HEK293T (cell line): ENCODE measurements at regions not wholly inside any gene's neighbourhood (a gene's known extent, or its start where the extent isn't known, plus 50 kb on each side); places are given as distances from the start of the nearest gene placed in this dataset.

ENCODE experiments used
- CTCF ChIA-PET: fragments of 350-600 bp; formaldehyde crosslinking; extraction: SDS; loops from one replicate; lab custom pipeline; 2021; ENCODE audit warnings: antibody characterized with exemption, inconsistent platforms; lab: Yijun Ruan, JAX
- POLR2A ChIA-PET: fragments of 350-600 bp; formaldehyde crosslinking; extraction: SDS; loops from one replicate; lab custom pipeline; 2020; ENCODE audit warnings: antibody characterized with exemption, inconsistent platforms; lab: Yijun Ruan, JAX
- DNase-seq: peaks from one replicate; pipeline ENCODE4 v3.0.0; 2012; ENCODE audit warnings: mixed read lengths; ENCODE audit errors: extremely low spot score
- ARNT ChIP-seq: fragments of 450-650 bp; IDR thresholded peaks from 2 replicates; pipeline ENCODE4 v1.6.1; 2017; ENCODE audit warnings: mild to moderate bottlenecking
- BHLHE40 ChIP-seq: fragments of 450-650 bp; IDR thresholded peaks from 2 replicates; pipeline ENCODE4 v1.6.1; 2016; ENCODE audit warnings: mild to moderate bottlenecking, moderate library complexity, borderline replicate concordance
- CTBP1 ChIP-seq: fragments of 450-650 bp; IDR thresholded peaks from 2 replicates; pipeline ENCODE4 v1.6.1; 2016; ENCODE audit warnings: borderline replicate concordance
- ELF4 ChIP-seq: fragments of 450-650 bp; IDR thresholded peaks from 2 replicates; pipeline ENCODE4 v1.6.1; 2017; ENCODE audit warnings: antibody characterized with exemption
- FOXA1 ChIP-seq: fragments of 450-650 bp; IDR thresholded peaks from 2 replicates; pipeline ENCODE4 v1.6.1; 2016; ENCODE audit warnings: mild to moderate bottlenecking
- FOXK2 ChIP-seq: fragments of 450-650 bp; IDR thresholded peaks from 2 replicates; pipeline ENCODE4 v1.6.1; 2016; ENCODE audit warnings: mild to moderate bottlenecking
- FOXM1 ChIP-seq: fragments of 450-650 bp; IDR thresholded peaks from 2 replicates; pipeline ENCODE4 v1.6.1; 2017; ENCODE audit warnings: mild to moderate bottlenecking, borderline replicate concordance
- HDGF ChIP-seq: fragments of 450-650 bp; IDR thresholded peaks from 2 replicates; pipeline ENCODE4 v1.6.1; 2017; ENCODE audit warnings: antibody characterized with exemption, borderline replicate concordance
- L3MBTL2 ChIP-seq: fragments of 450-650 bp; conservative IDR thresholded peaks from 2 replicates; pipeline ENCODE4 v1.6.1; 2016; ENCODE audit warnings: mild to moderate bottlenecking
- LEF1 ChIP-seq: fragments of 450-650 bp; IDR thresholded peaks from 2 replicates; pipeline ENCODE4 v1.6.1; 2017; ENCODE audit warnings: mild to moderate bottlenecking, borderline replicate concordance
- NFRKB ChIP-seq: fragments of 450-650 bp; IDR thresholded peaks from 2 replicates; pipeline ENCODE4 v1.6.1; 2016; ENCODE audit warnings: mild to moderate bottlenecking, moderate library complexity
- SP1 ChIP-seq: fragments of 450-650 bp; IDR thresholded peaks from 2 replicates; pipeline ENCODE4 v1.6.1; 2017
- SUZ12 ChIP-seq: fragments of 450-650 bp; IDR thresholded peaks from 2 replicates; pipeline ENCODE4 v1.6.1; 2016; ENCODE audit warnings: mild to moderate bottlenecking
- TARDBP ChIP-seq: fragments of 450-650 bp; IDR thresholded peaks from 2 replicates; pipeline ENCODE4 v1.6.1; 2016
- ZNF384 ChIP-seq: fragments of 450-650 bp; IDR thresholded peaks from 2 replicates; pipeline ENCODE4 v1.6.1; 2016
- TF ChIP-seq, protein P1 (sequence below): fragments of 450-650 bp; IDR thresholded peaks from 2 replicates; pipeline ENCODE4 v1.6.1; 2016

DNA sequence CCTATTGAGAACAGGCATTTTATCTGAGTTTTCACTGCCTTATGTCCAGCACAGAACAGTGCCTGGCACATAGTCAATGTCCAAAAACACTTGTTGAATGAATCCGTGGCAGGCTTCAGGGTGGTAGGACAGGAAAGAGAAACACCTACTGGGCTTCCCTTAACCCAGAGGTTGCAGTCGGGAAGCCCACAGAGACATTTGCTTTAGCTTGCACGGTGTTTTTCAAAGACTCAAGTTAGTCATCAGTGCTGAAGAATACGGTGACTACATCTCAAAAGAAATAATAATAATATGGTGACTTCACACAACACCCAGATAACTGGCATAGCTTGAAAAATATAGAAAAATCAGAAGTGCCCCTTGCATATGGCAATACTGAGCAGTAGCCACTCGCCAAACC, 160.4 kb downstream of the CD83 start:
- no peak for DNase-seq
- ChIA-PET POLR2A (no interaction called here), CTCF (no interaction called here)
- no peak for TF ChIP-seq HDGF
- no peak for TF ChIP-seq L3MBTL2
- TF ChIP-seq FOXM1: no peak
- no peak for TF ChIP-seq LEF1
- TF ChIP-seq ZNF384: no peak
- TF ChIP-seq ARNT: no peak
- TF ChIP-seq FOXK2: no peak
- no peak for TF ChIP-seq FOXA1
- TF ChIP-seq, protein P1, sequence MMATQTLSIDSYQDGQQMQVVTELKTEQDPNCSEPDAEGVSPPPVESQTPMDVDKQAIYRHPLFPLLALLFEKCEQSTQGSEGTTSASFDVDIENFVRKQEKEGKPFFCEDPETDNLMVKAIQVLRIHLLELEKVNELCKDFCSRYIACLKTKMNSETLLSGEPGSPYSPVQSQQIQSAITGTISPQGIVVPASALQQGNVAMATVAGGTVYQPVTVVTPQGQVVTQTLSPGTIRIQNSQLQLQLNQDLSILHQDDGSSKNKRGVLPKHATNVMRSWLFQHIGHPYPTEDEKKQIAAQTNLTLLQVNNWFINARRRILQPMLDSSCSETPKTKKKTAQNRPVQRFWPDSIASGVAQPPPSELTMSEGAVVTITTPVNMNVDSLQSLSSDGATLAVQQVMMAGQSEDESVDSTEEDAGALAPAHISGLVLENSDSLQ: no peak
- TF ChIP-seq CTBP1: no peak
- TF ChIP-seq NFRKB: no peak
- no peak for TF ChIP-seq BHLHE40
- TF ChIP-seq SP1: no peak
- no peak for TF ChIP-seq SUZ12
- TF ChIP-seq TARDBP: no peak
- no peak for TF ChIP-seq ELF4

DNA sequence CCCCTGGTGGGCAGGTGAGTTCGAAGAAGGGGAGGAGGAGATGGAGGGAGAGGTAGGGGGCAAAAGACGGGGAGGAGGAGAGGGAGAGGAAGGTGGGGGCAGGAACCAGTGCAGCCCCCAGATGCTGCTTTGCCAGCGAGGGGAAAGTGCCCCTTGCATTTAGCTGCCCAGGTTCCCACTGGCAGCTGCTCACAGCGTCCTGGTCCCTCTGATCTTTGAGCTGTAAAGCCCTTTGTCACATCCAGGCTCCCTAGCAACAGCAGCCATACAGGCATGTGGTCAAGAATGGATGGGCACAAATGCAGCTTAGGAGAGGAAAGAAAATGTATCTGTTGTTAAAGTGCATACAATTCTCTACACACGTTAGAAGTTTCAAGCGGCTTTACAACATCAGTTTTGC, 160.9 kb downstream of the CD83 start:
- CTCF ChIA-PET: no interaction called here
- POLR2A ChIA-PET: no interaction called here
- TF ChIP-seq CTBP1: no peak
- TF ChIP-seq ELF4: no peak
- TF ChIP-seq ARNT: no peak
- no peak for TF ChIP-seq NFRKB
- TF ChIP-seq, protein P1: no peak
- no peak for TF ChIP-seq TARDBP
- TF ChIP-seq BHLHE40: no peak
- no peak for TF ChIP-seq HDGF
- no peak for TF ChIP-seq ZNF384
- TF ChIP-seq LEF1: no peak
- TF ChIP-seq FOXM1: no peak
- TF ChIP-seq SP1: no peak
- TF ChIP-seq FOXA1: no peak
- TF ChIP-seq L3MBTL2: no peak
- no peak for TF ChIP-seq FOXK2
- TF ChIP-seq SUZ12: no peak
- no peak for DNase-seq

DNA sequence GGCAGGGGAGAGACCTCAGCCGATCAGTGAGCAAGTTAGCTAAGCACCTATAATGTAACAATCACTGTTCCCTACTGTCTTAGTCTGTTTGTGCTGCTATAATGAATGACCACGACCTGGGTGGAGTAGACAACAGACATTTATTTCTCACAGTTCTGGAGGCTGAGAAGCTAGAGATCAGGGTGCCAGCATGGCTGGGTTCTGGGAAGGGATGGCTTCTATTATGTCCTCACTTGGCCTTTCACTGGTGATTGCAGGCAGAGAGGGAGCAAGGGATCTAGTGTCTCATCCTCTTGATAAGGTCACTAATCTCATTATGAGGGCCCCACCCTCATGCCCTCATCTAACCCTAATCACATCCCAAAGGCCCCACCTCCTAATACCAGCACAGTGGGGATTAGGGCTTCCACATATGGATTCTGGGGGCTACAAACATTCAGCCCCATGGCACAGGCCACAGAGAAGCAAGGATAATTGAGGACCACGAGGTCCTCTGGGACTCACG, 162.5 kb downstream of the CD83 start:
- no peak for DNase-seq
- ChIA-PET CTCF (interaction anchor here (0.5 kb wide), 1 partner anchor 147 kb away, joined by 3 read pairs; no protein-coding TSS in a partner anchor), POLR2A (no interaction called here)
- TF ChIP-seq FOXK2 (no peak), SUZ12 (no peak), LEF1 (no peak), ARNT (no peak), BHLHE40 (no peak), FOXA1 (no peak), ELF4 (no peak), HDGF (no peak)
- TF ChIP-seq, protein P1: no peak

DNA sequence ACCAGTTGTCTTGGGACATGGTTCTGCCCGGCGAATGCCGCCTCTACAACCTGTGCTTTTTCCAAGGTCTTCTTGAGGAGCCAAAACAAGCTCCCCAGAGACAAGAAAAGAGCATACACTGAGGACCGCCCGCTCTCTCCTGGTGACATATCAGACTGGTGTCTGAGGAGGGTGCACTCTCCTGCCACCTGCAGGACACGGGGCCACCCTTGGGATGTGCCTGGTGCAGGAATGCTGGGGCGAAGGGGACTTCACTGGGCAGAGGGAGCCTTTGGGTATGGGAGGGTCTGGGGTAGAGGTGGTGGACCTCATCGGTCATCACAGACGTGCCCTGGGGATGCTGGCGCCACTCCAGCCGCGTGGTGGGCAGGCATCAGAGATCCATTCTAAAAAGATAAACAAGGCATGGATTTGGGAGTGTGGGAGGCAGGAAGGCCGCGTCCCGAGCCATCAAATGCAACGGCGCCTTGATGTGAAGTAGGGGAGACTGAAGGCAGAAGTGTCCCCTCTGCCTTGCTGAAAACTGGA, 163.3 kb downstream of the CD83 start:
- no peak for TF ChIP-seq SUZ12
- no peak for TF ChIP-seq TARDBP
- no peak for TF ChIP-seq FOXK2
- no peak for TF ChIP-seq FOXM1
- TF ChIP-seq ELF4: no peak
- TF ChIP-seq, protein P1: no peak
- TF ChIP-seq CTBP1: no peak
- POLR2A ChIA-PET: no interaction called here
- no peak for DNase-seq
- CTCF ChIA-PET: no interaction called here

DNA sequence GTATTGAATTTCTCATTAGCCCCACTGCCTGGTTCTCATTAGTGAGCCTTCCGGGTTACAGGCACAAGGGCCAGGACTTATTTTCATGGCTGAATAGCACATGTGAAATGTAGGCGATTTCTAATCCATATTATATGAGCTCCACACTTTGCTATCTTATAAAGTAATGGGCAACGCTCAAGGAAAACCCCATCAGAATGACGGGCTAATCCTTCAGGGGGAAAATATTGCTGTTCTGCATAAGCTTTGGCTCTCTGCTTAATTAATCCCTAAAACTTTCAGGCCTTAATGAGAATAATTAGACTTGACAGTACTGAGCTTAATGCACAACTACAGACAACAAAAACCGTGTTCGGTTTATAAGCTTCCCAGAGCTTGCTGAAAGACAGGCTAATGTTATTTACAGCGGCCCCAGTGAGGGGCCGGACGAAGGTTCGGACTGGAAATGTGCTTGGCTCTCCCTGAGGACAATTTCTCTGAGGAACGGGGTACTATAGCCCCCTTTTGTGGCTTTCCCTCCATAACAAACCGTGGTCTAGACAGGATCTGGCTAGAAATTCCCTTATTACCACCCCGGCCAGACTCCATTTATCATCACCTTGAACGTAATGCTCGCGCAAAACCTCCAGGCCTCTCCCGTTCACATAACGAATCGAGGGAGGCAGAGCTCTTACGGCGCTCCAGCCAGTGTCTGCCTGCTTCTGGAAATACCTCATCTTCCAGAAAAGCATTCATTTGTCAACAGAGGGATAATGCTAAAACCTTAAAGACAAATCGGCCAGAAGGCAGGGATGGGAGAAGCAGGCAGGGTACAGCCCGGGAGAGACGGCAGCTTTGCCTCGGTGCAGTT, 164.5 kb downstream of the CD83 start:
- TF ChIP-seq NFRKB: no peak
- no peak for TF ChIP-seq ELF4
- TF ChIP-seq CTBP1: no peak
- TF ChIP-seq, protein P1: no peak
- no peak for TF ChIP-seq FOXK2
- TF ChIP-seq SP1: no peak
- TF ChIP-seq LEF1: no peak
- no peak for DNase-seq
- CTCF ChIA-PET: no interaction called here
- POLR2A ChIA-PET: no interaction called here
